Activated CD4-positive, alpha-beta T cell treated with anti-CD3 and anti-CD28 coated beads, Interleukin-10, Interleukin-2, amounts not matched to agents 100 ng/mL and 50 ng/mL, durations not matched to agents 16 hours and 8 hours (primary cell): ENCODE measurements at regions not wholly inside any gene's neighbourhood (a gene's known extent, or its start where the extent isn't known, plus 50 kb on each side); places are given as distances from the start of the nearest gene placed in this dataset.
"Not testable (repeated sequence)": the region's sequence is repeated elsewhere in the genome, so short reads cannot be mapped to it uniquely, and the experiment has no call there.

ENCODE experiments used
- DNase-seq: peaks from one replicate; pipeline ENCODE4 v3.0.0-alpha.2; 2020

- no peak for DNase-seq
These were observed 509.8 kb downstream of the CENPC start for GRCh38 chr4:67035501-67035900.

GRCh38 chr4:67030636-67031035, 514.7 kb downstream of the CENPC start:
- DNase-seq: no peak

GRCh38 chr4:67020438-67020797, 524.9 kb downstream of the CENPC start:
- DNase-seq: no peak

- DNase-seq: no peak
These were observed 525.4 kb downstream of the CENPC start for GRCh38 chr4:67019686-67020437.

GRCh38 chr4:67014592-67014991, 530.7 kb downstream of the CENPC start:
- DNase-seq: no peak

- DNase-seq: no peak
These were observed 538.5 kb downstream of the CENPC start for GRCh38 chr4:67006791-67007190.

GRCh38 chr4:66991521-66991920, 553.8 kb downstream of the CENPC start:
- no peak for DNase-seq

GRCh38 chr4:66974665-66975064, 570.6 kb downstream of the CENPC start:
- no peak for DNase-seq

- no peak for DNase-seq
These were observed 573.2 kb downstream of the CENPC start for GRCh38 chr4:66972087-66972486.

GRCh38 chr4:66964467-66964866, 580.8 kb downstream of the CENPC start:
- DNase-seq: no peak

- DNase-seq: no peak
These were observed 582.2 kb downstream of the CENPC start for GRCh38 chr4:66963084-66963483.

GRCh38 chr4:66959207-66959606, 586.1 kb downstream of the CENPC start:
- no peak for DNase-seq

GRCh38 chr4:66956852-66957251, 588.5 kb downstream of the CENPC start:
- no peak for DNase-seq

GRCh38 chr4:66956426-66956825, 588.9 kb downstream of the CENPC start:
- DNase-seq: no peak

GRCh38 chr4:66955784-66956183, 589.5 kb downstream of the CENPC start:
- DNase-seq: no peak

GRCh38 chr4:66949419-66949818, 595.9 kb downstream of the CENPC start:
- no peak for DNase-seq

- DNase-seq: no peak
These were observed 598.5 kb downstream of the CENPC start for GRCh38 chr4:66946761-66947160.

- no peak for DNase-seq
These were observed 602.2 kb downstream of the CENPC start for GRCh38 chr4:66943112-66943511.

GRCh38 chr4:66931981-66932380, 613.3 kb downstream of the CENPC start:
- DNase-seq: not testable (repeated sequence)

- no peak for DNase-seq
These were observed 615.1 kb downstream of the CENPC start for GRCh38 chr4:66930206-66930605.

GRCh38 chr4:66929748-66930147, 615.6 kb downstream of the CENPC start:
- DNase-seq: no peak

- DNase-seq: not testable (repeated sequence)
These were observed 616.4 kb downstream of the CENPC start for GRCh38 chr4:66928881-66929280.

- DNase-seq: no peak
These were observed 617.4 kb downstream of the CENPC start for GRCh38 chr4:66927937-66928336.

- no peak for DNase-seq
These were observed 618.6 kb downstream of the CENPC start for GRCh38 chr4:66926687-66927086.
